H9 (cell line): ENCODE measurements at regions not wholly inside any gene's neighbourhood (a gene's known extent, or its start where the extent isn't known, plus 50 kb on each side); places are given as distances from the start of the nearest gene placed in this dataset.

Source experiments
- DNase-seq: peaks from one replicate; pipeline ENCODE4 v3.0.0-alpha.2; 2017
- H2AFZ ChIP-seq: one replicate; pipeline ENCODE4 v1.6.1; 2013; ENCODE audit warnings: mild to moderate bottlenecking, low read length, control low read depth, moderate library complexity
- H2AK5ac ChIP-seq: 2 replicates; pipeline ENCODE4 v1.6.1; 2013; ENCODE audit warnings: low read length, control low read depth, mixed read lengths; ENCODE audit not compliant: insufficient read length
- H2BK120ac ChIP-seq: one replicate; pipeline ENCODE4 v1.6.1; 2013; ENCODE audit warnings: low read depth, mild to moderate bottlenecking, low read length, control low read depth, inconsistent platforms; ENCODE audit not compliant: poor library complexity, severe bottlenecking
- H2BK12ac ChIP-seq: 2 replicates; pipeline ENCODE4 v1.6.1; 2013; ENCODE audit warnings: low read length, control low read depth, mixed read lengths, low read depth; ENCODE audit not compliant: insufficient read length
- H2BK15ac ChIP-seq: 2 replicates; pipeline ENCODE4 v1.6.1; 2013; ENCODE audit warnings: low read depth, low read length, control low read depth
- H2BK20ac ChIP-seq: one replicate; pipeline ENCODE4 v1.6.1; 2013; ENCODE audit warnings: low read depth, mild to moderate bottlenecking, low read length, control low read depth, inconsistent platforms; ENCODE audit not compliant: poor library complexity, severe bottlenecking
- H2BK5ac ChIP-seq: 2 replicates; pipeline ENCODE4 v1.6.1; 2013; ENCODE audit warnings: low read length, control low read depth, mixed read lengths; ENCODE audit not compliant: insufficient read length
- H3K14ac ChIP-seq: 2 replicates; pipeline ENCODE4 v1.6.1; 2013; ENCODE audit warnings: low read length, control low read depth; ENCODE audit not compliant: insufficient read depth
- H3K18ac ChIP-seq: 2 replicates; pipeline ENCODE4 v1.6.1; 2013; ENCODE audit warnings: low read depth, mild to moderate bottlenecking, mixed read lengths, low read length, control low read depth; ENCODE audit not compliant: insufficient read length
- H3K23ac ChIP-seq: 2 replicates; pipeline ENCODE4 v1.6.1; 2013; ENCODE audit warnings: low read length, control low read depth, mixed read lengths, low read depth; ENCODE audit not compliant: insufficient read length
- H3K23me2 ChIP-seq: 2 replicates; pipeline ENCODE4 v1.6.1; 2013; ENCODE audit warnings: low read depth, mild to moderate bottlenecking, mixed read lengths, low read length, control low read depth; ENCODE audit not compliant: insufficient read length, poor library complexity, severe bottlenecking
- H3K27ac ChIP-seq: 2 replicates; pipeline ENCODE4 v1.5.1; 2013; ENCODE audit warnings: low read length, control low read depth, mixed read lengths, low read depth; ENCODE audit not compliant: insufficient read length
- H3K27me3 ChIP-seq: 2 replicates; pipeline ENCODE4 v1.6.1; 2013; ENCODE audit warnings: low read length, control low read depth, inconsistent platforms; ENCODE audit not compliant: insufficient read depth
- H3K4ac ChIP-seq: 2 replicates; pipeline ENCODE4 v1.6.1; 2013; ENCODE audit warnings: low read depth, mild to moderate bottlenecking, control low read depth, inconsistent platforms, low read length, moderate library complexity
- H3K4me1 ChIP-seq: 2 replicates; pipeline ENCODE4 v1.6.1; 2013; ENCODE audit warnings: low read length, control low read depth, inconsistent platforms; ENCODE audit not compliant: insufficient read depth
- H3K4me2 ChIP-seq: 2 replicates; pipeline ENCODE4 v1.6.1; 2013; ENCODE audit warnings: low read length, control low read depth, mixed read lengths; ENCODE audit not compliant: insufficient read length, insufficient read depth
- H3K56ac ChIP-seq: 2 replicates; pipeline ENCODE4 v1.6.1; 2013; ENCODE audit warnings: low read depth, mild to moderate bottlenecking, mixed read lengths, low read length, control low read depth; ENCODE audit not compliant: insufficient read length
- H3K79me1 ChIP-seq: 2 replicates; pipeline ENCODE4 v1.6.1; 2013; ENCODE audit warnings: low read depth, mild to moderate bottlenecking, moderate library complexity, low read length, control low read depth, inconsistent platforms; ENCODE audit not compliant: insufficient read depth, poor library complexity, severe bottlenecking
- H3K79me2 ChIP-seq: 2 replicates; pipeline ENCODE4 v1.6.1; 2013; ENCODE audit warnings: low read length, control low read depth, inconsistent platforms; ENCODE audit not compliant: insufficient read depth
- H3K9ac ChIP-seq: 2 replicates; pipeline ENCODE4 v1.6.1; 2013; ENCODE audit warnings: low read length, control low read depth, mixed read lengths; ENCODE audit not compliant: insufficient read length; ENCODE audit errors: extremely low read depth
- H3K9me3 ChIP-seq: one replicate; pipeline ENCODE4 v1.6.1; 2013; ENCODE audit warnings: low read depth, low read length, inconsistent platforms; ENCODE audit not compliant: control insufficient read depth
- H3T11ph ChIP-seq: one replicate; pipeline ENCODE4 v1.6.1; 2013; ENCODE audit warnings: mild to moderate bottlenecking, low read length, control low read depth, inconsistent platforms
- H4K20me1 ChIP-seq: one replicate; pipeline ENCODE4 v1.6.1; 2013; ENCODE audit not compliant: control insufficient read depth, insufficient read length, insufficient read depth
- H4K5ac ChIP-seq: 2 replicates; pipeline ENCODE4 v1.6.1; 2013; ENCODE audit warnings: low read depth, mild to moderate bottlenecking, mixed read lengths, low read length, control low read depth; ENCODE audit not compliant: insufficient read length
- H4K8ac ChIP-seq: replicated peaks from 2 replicates; pipeline ENCODE4 v1.6.1; 2013; ENCODE audit warnings: low read length, control low read depth, mixed read lengths, low read depth; ENCODE audit not compliant: insufficient read length
- H4K91ac ChIP-seq: 2 replicates; pipeline ENCODE4 v1.6.1; 2013; ENCODE audit warnings: low read depth, mild to moderate bottlenecking, moderate library complexity, mixed read lengths, low read length, control low read depth; ENCODE audit not compliant: insufficient read length
- H3K27ac Mint-ChIP-seq, 3 experiments: 2 replicates in 2 of 3; 3 replicates in 1 of 3; pipeline ENCODE4 v1.8.0; 2020 to 2021; ENCODE audit warnings: mixed read lengths in 3 of 3, mild to moderate bottlenecking in 1 of 3, moderate library complexity in 1 of 3
- H3K27me3 Mint-ChIP-seq: 2 replicates; pipeline ENCODE4 v1.8.0; 2021; ENCODE audit warnings: low read depth, mild to moderate bottlenecking, moderate library complexity, mixed read lengths
- H3K36me3 Mint-ChIP-seq, 3 experiments: 2 replicates in 2 of 3; 3 replicates in 1 of 3; pipeline ENCODE4 v1.8.0; 2020 to 2021; ENCODE audit warnings: low read depth in 3 of 3, mixed read lengths in 3 of 3; ENCODE audit not compliant: insufficient read depth in 1 of 3
- H3K4me1 Mint-ChIP-seq, 2 experiments: 2 replicates each; pipeline ENCODE4 v1.8.0; 2020; ENCODE audit warnings: mixed read lengths in 2 of 2
- H3K4me3 Mint-ChIP-seq, 2 experiments: 2 replicates in 1 of 2; 3 replicates in 1 of 2; pipeline ENCODE4 v1.8.0; 2020 to 2021; ENCODE audit warnings: mild to moderate bottlenecking in 2 of 2, mixed read lengths in 2 of 2, moderate library complexity in 1 of 2
- H3K9me3 Mint-ChIP-seq, 2 experiments: 2 replicates in 1 of 2; 3 replicates in 1 of 2; pipeline ENCODE4 v1.8.0; 2020; ENCODE audit warnings: mild to moderate bottlenecking in 2 of 2, mixed read lengths in 2 of 2, moderate library complexity in 1 of 2
- TF ChIP-seq, protein P1 (sequence below): fragments of 200-600 bp; sonication (generic); conservative IDR thresholded peaks from 3 replicates; pipeline ENCODE4 v1.8.0; 2021; ENCODE audit warnings: antibody characterized with exemption, mild to moderate bottlenecking

DNA sequence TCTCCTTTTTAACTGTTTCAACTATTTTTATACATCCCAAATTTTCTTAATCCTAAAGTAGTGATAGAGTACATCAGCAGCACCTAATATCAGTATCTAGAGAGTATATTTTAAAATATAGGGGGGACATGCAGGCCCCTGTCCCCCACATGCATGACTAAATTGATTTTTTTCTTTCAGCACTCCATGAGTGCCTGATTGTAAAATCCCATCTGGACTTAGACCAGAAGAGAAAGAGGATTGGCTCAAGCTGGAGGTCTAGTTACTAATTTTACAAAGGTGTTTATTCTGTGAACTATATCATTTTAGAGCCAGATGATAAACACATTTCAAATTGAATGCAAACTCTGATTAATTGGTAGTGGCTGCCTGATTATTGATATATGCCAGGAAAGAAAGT, 1533.9 kb upstream of the PABPC4L start:
- Histone ChIP-seq H2BK15ac (no peak overlapping the region), H3K4me2 (no peak overlapping the region), H3K23me2 (no peaks in the 10 kb centered on the region), H3K4ac (no peak overlapping the region), H3K14ac (no peak overlapping the region), H3K18ac (no peak overlapping the region), H2AK5ac (no peak overlapping the region), H3K27me3 (no peaks in the 10 kb centered on the region), H3T11ph (no peak overlapping the region), H3K9ac (no peak overlapping the region), H4K20me1 (no peaks in the 10 kb centered on the region), H3K79me1 (no peaks in the 10 kb centered on the region), H4K8ac (no peak overlapping the region), H2BK5ac (no peak overlapping the region), H2BK20ac (no peak overlapping the region), H3K56ac (no peak overlapping the region), H2BK12ac (no peak overlapping the region), H2BK120ac (no peak overlapping the region), H3K23ac (no peak overlapping the region), H3K27ac (no peak overlapping the region), H3K4me1 (no peaks in the 10 kb centered on the region), H4K5ac (no peak overlapping the region), H2AFZ (no peak overlapping the region), H4K91ac (no peak overlapping the region), H3K9me3 (no peaks in the 10 kb centered on the region), H3K79me2 (no peaks in the 10 kb centered on the region)
- Mint-ChIP-seq H3K27ac (no peak overlapping the region), H3K27me3 (no peaks in the 10 kb centered on the region), H3K4me3 (no peak overlapping the region), H3K4me1 (no peaks in the 10 kb centered on the region), H3K36me3 (no peaks in the 10 kb centered on the region; a peak in 2 of 7 replicates), H3K9me3 (no peaks in the 10 kb centered on the region)
- no peak for DNase-seq
- TF ChIP-seq, protein P1, sequence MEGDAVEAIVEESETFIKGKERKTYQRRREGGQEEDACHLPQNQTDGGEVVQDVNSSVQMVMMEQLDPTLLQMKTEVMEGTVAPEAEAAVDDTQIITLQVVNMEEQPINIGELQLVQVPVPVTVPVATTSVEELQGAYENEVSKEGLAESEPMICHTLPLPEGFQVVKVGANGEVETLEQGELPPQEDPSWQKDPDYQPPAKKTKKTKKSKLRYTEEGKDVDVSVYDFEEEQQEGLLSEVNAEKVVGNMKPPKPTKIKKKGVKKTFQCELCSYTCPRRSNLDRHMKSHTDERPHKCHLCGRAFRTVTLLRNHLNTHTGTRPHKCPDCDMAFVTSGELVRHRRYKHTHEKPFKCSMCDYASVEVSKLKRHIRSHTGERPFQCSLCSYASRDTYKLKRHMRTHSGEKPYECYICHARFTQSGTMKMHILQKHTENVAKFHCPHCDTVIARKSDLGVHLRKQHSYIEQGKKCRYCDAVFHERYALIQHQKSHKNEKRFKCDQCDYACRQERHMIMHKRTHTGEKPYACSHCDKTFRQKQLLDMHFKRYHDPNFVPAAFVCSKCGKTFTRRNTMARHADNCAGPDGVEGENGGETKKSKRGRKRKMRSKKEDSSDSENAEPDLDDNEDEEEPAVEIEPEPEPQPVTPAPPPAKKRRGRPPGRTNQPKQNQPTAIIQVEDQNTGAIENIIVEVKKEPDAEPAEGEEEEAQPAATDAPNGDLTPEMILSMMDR: no peak
